Stimulated activated CD8-positive, alpha-beta memory T cell treated with anti-CD3 and anti-CD28 coated beads, Interleukin-7, amount 100 ng/mL, for 1 hour (primary cell): ENCODE measurements at regions not wholly inside any gene's neighbourhood (a gene's known extent, or its start where the extent isn't known, plus 50 kb on each side); places are given as distances from the start of the nearest gene placed in this dataset.
"Not testable (repeated sequence)": the region's sequence is repeated elsewhere in the genome, so short reads cannot be mapped to it uniquely, and the experiment has no call there.

Experiments used
- DNase-seq, 2 donors: peaks; one replicate each; pipeline ENCODE4 v3.0.0-alpha.2; 2020; ENCODE audit warnings: low read depth in 2 of 2

- no peak for DNase-seq
Observed at GRCh38 chr5:41995193-41995592, 70.1 kb downstream of the FBXO4 start.

GRCh38 chr5:42001673-42002072 is 76.6 kb downstream of the FBXO4 start:
- no peak for DNase-seq

GRCh38 chr5:42003852-42004251 is 78.8 kb downstream of the FBXO4 start:
- not testable (repeated sequence) for DNase-seq

- DNase-seq, result no peak
Observed at GRCh38 chr5:42005561-42006153, 80.6 kb downstream of the FBXO4 start.

- no peak for DNase-seq
Observed at GRCh38 chr5:42013561-42013960, 88.5 kb downstream of the FBXO4 start.

- DNase-seq, result no peak
Observed at GRCh38 chr5:42015254-42015653, 90.2 kb downstream of the FBXO4 start.

GRCh38 chr5:42015681-42016080 is 90.6 kb downstream of the FBXO4 start:
- no peak for DNase-seq

- DNase-seq, result no peak
Observed at GRCh38 chr5:42020788-42021530, 95.9 kb downstream of the FBXO4 start.

- no peak for DNase-seq
Observed at GRCh38 chr5:42021923-42022322, 96.8 kb downstream of the FBXO4 start.

GRCh38 chr5:42022383-42022972 is 97.4 kb downstream of the FBXO4 start:
- no peak for DNase-seq

GRCh38 chr5:42026446-42026845 is 101.4 kb downstream of the FBXO4 start:
- DNase-seq, result no peak

- no peak for DNase-seq
Observed at GRCh38 chr5:42032137-42032536, 107.1 kb downstream of the FBXO4 start.

- no peak for DNase-seq
Observed at GRCh38 chr5:42035526-42035925, 110.4 kb downstream of the FBXO4 start.

GRCh38 chr5:42036379-42036778 is 111.3 kb downstream of the FBXO4 start:
- DNase-seq, result no peak

- no peak for DNase-seq
Observed at GRCh38 chr5:42037379-42037932, 112.4 kb downstream of the FBXO4 start.

GRCh38 chr5:42043400-42043799 is 118.3 kb downstream of the FBXO4 start:
- DNase-seq, result no peak

GRCh38 chr5:42057254-42057690 is 132.2 kb downstream of the FBXO4 start:
- DNase-seq, result peak; percentile 2 to 18

GRCh38 chr5:42059291-42059690 is 134.2 kb downstream of the FBXO4 start:
- DNase-seq, result no peak

GRCh38 chr5:42059778-42060464 is 134.8 kb downstream of the FBXO4 start:
- no peak for DNase-seq

- DNase-seq, result no peak
Observed at GRCh38 chr5:42061121-42061520, 136.0 kb downstream of the FBXO4 start.

- no peak for DNase-seq
Observed at GRCh38 chr5:42064821-42065220, 139.7 kb downstream of the FBXO4 start.

- no peak for DNase-seq
Observed at GRCh38 chr5:42066131-42066530, 141.1 kb downstream of the FBXO4 start.
